Left ventricle myocardium inferior (tissue), 1 donor: ENCODE measurements at regions not wholly inside any gene's neighbourhood (a gene's known extent, or its start where the extent isn't known, plus 50 kb on each side); places are given as distances from the start of the nearest gene placed in this dataset.

ENCODE experiments used
- DNase-seq: peaks from one replicate; pipeline ENCODE4 v3.0.0-alpha.2; 2020
- H3K27ac ChIP-seq: fragments of 200-600 bp; replicated peaks from 2 replicates; pipeline ENCODE4 v1.8.0; 2021
- H3K27me3 ChIP-seq: fragments of 200-600 bp; 2 replicates; pipeline ENCODE4 v1.8.0; 2021; ENCODE audit warnings: low read depth
- H3K36me3 ChIP-seq: fragments of 200-600 bp; 2 replicates; pipeline ENCODE4 v1.8.0; 2021
- H3K4me1 ChIP-seq: fragments of 200-600 bp; 2 replicates; pipeline ENCODE4 v1.8.0; 2021
- H3K4me3 ChIP-seq: fragments of 200-600 bp; 2 replicates; pipeline ENCODE4 v1.8.0; 2021; ENCODE audit warnings: mild to moderate bottlenecking, moderate library complexity
- H3K9me3 ChIP-seq: fragments of 200-600 bp; replicated peaks from 2 replicates; pipeline ENCODE4 v1.8.0; 2021
- CTCF ChIP-seq: fragments of 200-600 bp; IDR thresholded peaks from 2 replicates; pipeline ENCODE4 v1.8.0; 2021; ENCODE audit warnings: antibody characterized with exemption, mild to moderate bottlenecking, borderline replicate concordance
- intact Hi-C: fragments of 100-400 bp; cut with micrococcal nuclease; formaldehyde crosslinking; loops from one replicate; pipeline ENCODE4 v1.11.0; 2022
- donor health status: DM: no; HTN: yes; CAD: no; lungs with severe emphysema.

- DNase-seq = no peak
- Histone ChIP-seq H3K4me1 (no peaks in the 10 kb centered on the region), H3K4me3 (no peak overlapping the region), H3K27ac (no peak overlapping the region), H3K27me3 (no peaks in the 10 kb centered on the region), H3K9me3 (no peaks in the 10 kb centered on the region), H3K36me3 (no peaks in the 10 kb centered on the region)
- TF ChIP-seq CTCF = no peak
- intact Hi-C loops = no loop called here
Measured at GRCh38 chr2:104200533-104201168, 653.3 kb upstream of the POU3F3 start.

GRCh38 chr2:104213758-104214157, 640.2 kb upstream of the POU3F3 start:
- H3K27me3 ChIP-seq = no peaks in the 10 kb centered on the region
- H3K4me1 ChIP-seq = no peaks in the 10 kb centered on the region
- DNase-seq = no peak
- no peak for TF ChIP-seq CTCF
- intact Hi-C loops = no loop called here
- H3K36me3 ChIP-seq = no peaks in the 10 kb centered on the region
- no peak overlapping the region for H3K4me3 ChIP-seq
- no peaks in the 10 kb centered on the region for H3K9me3 ChIP-seq
- no peak overlapping the region for H3K27ac ChIP-seq

GRCh38 chr2:104215269-104216161, 638.4 kb upstream of the POU3F3 start:
- no peaks in the 10 kb centered on the region for H3K4me1 ChIP-seq
- no peaks in the 10 kb centered on the region for H3K9me3 ChIP-seq
- intact Hi-C loops = no loop called here
- no peak overlapping the region for H3K27ac ChIP-seq
- H3K27me3 ChIP-seq = no peaks in the 10 kb centered on the region
- DNase-seq = no peak
- no peak overlapping the region for H3K4me3 ChIP-seq
- no peaks in the 10 kb centered on the region for H3K36me3 ChIP-seq
- TF ChIP-seq CTCF = no peak

- H3K27ac ChIP-seq = no peak overlapping the region
Measured at GRCh38 chr2:104233591-104233990, 620.3 kb upstream of the POU3F3 start.

GRCh38 chr2:104236491-104236890, 617.4 kb upstream of the POU3F3 start:
- Histone ChIP-seq H3K4me1 (no peaks in the 10 kb centered on the region), H3K4me3 (no peak overlapping the region), H3K27me3 (no peaks in the 10 kb centered on the region), H3K9me3 (peaks cover 22% of the 10 kb centered on the region), H3K36me3 (no peaks in the 10 kb centered on the region), H3K27ac (no peak overlapping the region)
- intact Hi-C loops = no loop called here
- no peak for DNase-seq
- no peak for TF ChIP-seq CTCF

More at GRCh38 chr2:104233591-104233990, 620.3 kb upstream of the POU3F3 start:
- Histone ChIP-seq H3K9me3 (no peaks in the 10 kb centered on the region), H3K27me3 (no peaks in the 10 kb centered on the region), H3K36me3 (no peaks in the 10 kb centered on the region), H3K4me3 (no peak overlapping the region), H3K4me1 (no peaks in the 10 kb centered on the region)
- TF ChIP-seq CTCF = no peak
- no peak for DNase-seq
- intact Hi-C loops = no loop called here
